ENCODE measurements at regions not wholly inside any gene's neighbourhood (a gene's known extent, or its start where the extent isn't known, plus 50 kb on each side); places are given as distances from the start of the nearest gene placed in this dataset.
"Not testable (repeated sequence)": the region's sequence is repeated elsewhere in the genome, so short reads cannot be mapped to it uniquely, and the experiment has no call there.

DNA sequence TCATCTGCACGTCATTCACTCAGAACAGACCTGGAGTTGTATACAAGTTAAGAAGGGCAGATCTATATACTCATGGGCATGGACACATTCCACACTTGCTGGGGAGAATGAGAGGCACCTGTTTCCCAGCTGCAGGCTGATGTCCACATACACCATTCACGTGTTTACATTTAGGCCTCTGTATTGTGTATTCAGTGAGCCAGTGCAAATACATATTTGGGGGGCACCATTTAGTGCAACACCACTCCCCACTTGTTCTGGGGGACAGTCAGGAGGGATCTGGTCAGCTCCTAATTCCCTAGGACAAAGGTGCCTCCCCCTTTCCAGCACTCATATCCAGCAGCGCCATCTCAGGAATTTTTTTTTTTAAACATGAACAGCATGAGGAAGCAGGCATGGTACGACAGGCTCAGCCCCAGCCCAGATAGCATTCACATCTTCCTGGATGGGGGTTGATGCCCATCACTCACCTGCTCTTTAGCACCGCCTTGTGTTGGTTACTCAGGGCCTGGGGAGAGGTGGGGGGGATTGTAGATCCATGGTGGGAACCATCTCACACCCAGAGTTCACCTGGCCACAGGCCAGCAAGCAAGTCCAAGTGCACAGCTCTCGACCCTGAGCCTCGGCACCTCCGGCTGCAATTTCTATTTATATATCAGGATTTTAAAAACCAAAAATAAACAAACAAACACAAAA lies 56.9 kb upstream of the ZNF254 start:
- ATAC-seq: no peak
- DNase-seq: no peak
- Mint-ChIP-seq H3K9me3 (ENCODE audit: insufficient read depth) (no peaks in the 10 kb centered on the region), H3K4me1 (ENCODE audit: low read depth) (peaks cover 16% of the 10 kb centered on the region), H3K27me3 (ENCODE audit: low read depth) (no peaks in the 10 kb centered on the region), H3K4me3 (no peak overlapping the region), H3K36me3 (ENCODE audit: low read depth) (peaks cover 11% of the 10 kb centered on the region), H3K27ac (no peak overlapping the region)
- POLR2A ChIA-PET: no interaction called here
- CTCF ChIA-PET: no interaction called here

DNA sequence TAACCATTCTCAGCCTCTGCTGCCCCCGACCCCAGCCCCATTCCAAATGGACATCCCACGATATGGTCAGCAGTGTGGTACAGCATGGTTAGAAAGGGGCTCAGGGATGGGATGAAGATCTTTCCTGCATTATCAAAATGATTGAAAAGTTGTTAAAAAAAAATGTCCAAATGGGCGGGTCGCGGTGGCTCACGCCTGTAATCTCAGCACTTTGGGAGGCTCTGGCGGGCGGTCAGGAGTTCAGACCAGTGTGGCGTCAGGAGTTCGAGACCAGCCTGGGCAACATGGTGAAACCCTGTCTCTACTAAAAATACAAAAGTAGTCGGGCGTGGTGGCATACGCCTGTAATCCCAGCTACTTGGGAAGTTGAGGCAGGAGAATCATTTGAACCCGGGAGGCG lies 54.3 kb upstream of the ZNF254 start:
- Mint-ChIP-seq H3K9me3 (ENCODE audit: insufficient read depth) (no peaks in the 10 kb centered on the region), H3K27me3 (ENCODE audit: low read depth) (no peaks in the 10 kb centered on the region), H3K27ac (peak overlapping the region; percentile 98), H3K4me3 (peak overlapping the region; percentile 99), H3K36me3 (ENCODE audit: low read depth) (peaks cover 31% of the 10 kb centered on the region), H3K4me1 (ENCODE audit: low read depth) (peaks cover 21% of the 10 kb centered on the region)
- no peak for DNase-seq
- ATAC-seq: no peak
- ChIA-PET CTCF (interaction anchor here (1.8 kb wide), 1 partner anchor 12 kb away, joined by 4 read pairs; no protein-coding TSS in a partner anchor), POLR2A (interaction anchor here (1.3 to 2.4 kb wide), 5 partner anchors 16 to 783 kb away, joined by 3 to 39 read pairs (median 5); partner anchors contain the start of genes ZNF254, ZNF724 and ZNF726)

DNA sequence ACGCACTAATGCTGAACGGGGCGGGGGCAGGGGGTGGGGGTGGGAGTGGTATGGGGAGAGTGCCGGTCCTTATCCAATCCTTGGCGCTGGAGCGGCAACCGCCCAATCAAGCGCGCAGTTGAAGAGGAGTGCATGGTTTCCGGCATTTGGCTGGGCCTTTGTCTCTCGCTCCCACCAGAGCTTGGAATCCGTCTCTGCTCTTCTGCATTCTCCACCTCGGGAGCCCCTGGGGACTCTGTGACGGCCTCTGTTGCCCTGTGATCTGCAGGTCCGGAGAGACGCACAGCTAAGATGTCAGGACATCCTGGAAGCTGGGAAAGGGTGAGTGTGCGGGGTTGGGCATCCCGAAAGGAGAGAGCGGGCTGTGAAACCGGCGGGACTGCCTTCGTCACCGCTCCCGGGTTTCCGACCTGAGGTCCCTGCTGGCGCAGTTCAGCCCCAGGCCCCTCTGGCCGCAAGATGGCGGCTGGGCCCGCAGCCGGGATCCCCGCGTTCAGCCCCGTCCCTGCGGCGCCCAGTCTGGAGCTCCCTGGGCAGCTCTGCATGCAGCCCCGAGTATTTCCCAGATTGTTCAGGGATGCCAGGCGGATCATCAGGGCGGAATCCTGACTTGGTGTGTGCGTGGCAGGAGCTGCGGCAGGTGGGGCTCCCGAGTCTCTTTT lies 53.6 kb upstream of the ZNF254 start:
- Mint-ChIP-seq H3K27me3 (ENCODE audit: low read depth) (no peaks in the 10 kb centered on the region), H3K9me3 (ENCODE audit: insufficient read depth) (no peaks in the 10 kb centered on the region), H3K36me3 (ENCODE audit: low read depth) (peaks cover 37% of the 10 kb centered on the region), H3K27ac (peak overlapping the region; percentile 98), H3K4me3 (peak overlapping the region; percentile 99), H3K4me1 (ENCODE audit: low read depth) (peaks cover 21% of the 10 kb centered on the region)
- POLR2A ChIA-PET: interaction anchor here (1.3 to 2.4 kb wide), 7 partner anchors 9 to 784 kb away, joined by 3 to 39 read pairs (median 5); partner anchors contain the start of genes ZNF254, ZNF724 and ZNF726
- peak; percentile 99 for ATAC-seq
- CTCF ChIA-PET: interaction anchor here (1.0 to 2.0 kb wide), 5 partner anchors 11 to 124 kb away, joined by 3 to 5 read pairs (median 4); partner anchors contain the start of gene ZNF254
- DNase-seq: peak; percentile 88

DNA sequence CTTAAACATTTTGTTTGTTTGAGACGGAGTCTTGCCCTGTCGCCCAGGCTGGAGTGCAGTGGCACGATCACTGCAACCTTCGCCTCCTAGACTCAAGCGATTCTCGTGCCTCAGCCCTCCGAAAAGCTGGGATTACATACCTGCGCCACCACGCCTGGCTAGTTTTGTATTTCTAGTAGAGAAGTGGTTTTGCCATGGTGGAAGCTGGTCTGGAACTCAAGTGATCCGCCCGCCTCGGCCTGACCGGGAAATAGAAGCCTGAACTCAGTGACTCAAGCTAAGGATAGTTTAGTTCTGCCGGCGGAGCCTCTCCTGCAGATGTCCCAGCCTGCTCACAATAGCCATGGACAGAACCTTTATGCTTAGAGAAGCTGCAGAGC lies 53.0 kb upstream of the ZNF254 start:
- peak; percentile 52 for DNase-seq
- CTCF ChIA-PET: interaction anchor here (1.0 to 2.0 kb wide), 5 partner anchors 11 to 123 kb away, joined by 3 to 5 read pairs (median 4); partner anchors contain the start of gene ZNF254
- Mint-ChIP-seq H3K27ac (peak overlapping the region; percentile 98), H3K4me3 (peak overlapping the region; percentile 99), H3K9me3 (ENCODE audit: insufficient read depth) (no peaks in the 10 kb centered on the region), H3K4me1 (ENCODE audit: low read depth) (peaks cover 21% of the 10 kb centered on the region), H3K36me3 (ENCODE audit: low read depth) (peaks cover 42% of the 10 kb centered on the region), H3K27me3 (ENCODE audit: low read depth) (no peaks in the 10 kb centered on the region)
- peak; percentile 49 for ATAC-seq
- POLR2A ChIA-PET: interaction anchor here (0.6 to 2.4 kb wide), 9 partner anchors 9 to 784 kb away, joined by 3 to 39 read pairs (median 4); partner anchors contain the start of genes ZNF254, ZNF724 and ZNF726

DNA sequence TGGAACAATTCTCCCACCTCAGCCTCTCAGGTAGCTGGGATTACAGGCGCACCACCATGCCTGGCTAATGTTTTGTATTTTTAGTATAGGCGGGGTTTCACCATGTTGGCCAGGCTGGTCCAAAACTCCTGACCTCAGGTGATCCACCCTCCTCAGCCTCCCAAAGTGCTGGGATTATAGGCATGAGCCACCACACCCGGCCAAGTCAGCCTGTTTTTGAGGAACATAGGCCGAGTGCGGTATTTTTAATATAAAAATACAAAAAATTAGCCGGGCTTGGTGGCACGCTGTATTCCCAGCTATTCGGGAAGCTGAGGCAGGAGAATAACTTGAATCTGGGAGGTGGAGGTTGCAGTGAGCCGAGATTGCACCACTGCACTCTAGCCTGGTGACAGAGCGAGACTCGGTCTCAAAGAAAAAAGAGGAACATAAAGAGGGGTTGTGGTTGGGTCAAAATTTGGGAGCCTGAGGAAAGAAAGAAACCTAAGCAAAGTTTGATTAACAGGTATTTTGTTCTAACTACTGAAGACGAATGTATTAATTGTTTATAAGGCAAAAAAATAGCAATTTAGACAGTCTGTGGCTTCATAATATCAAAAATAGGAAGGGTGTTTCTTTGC lies 51.6 kb upstream of the ZNF254 start:
- not testable (repeated sequence) for DNase-seq; ATAC-seq; H3K9me3 Mint-ChIP-seq (ENCODE audit: insufficient read depth); H3K27me3 Mint-ChIP-seq (ENCODE audit: low read depth); H3K4me3 Mint-ChIP-seq; H3K27ac Mint-ChIP-seq
- H3K4me1 Mint-ChIP-seq (ENCODE audit: low read depth): peaks cover 21% of the 10 kb centered on the region
- CTCF ChIA-PET: interaction anchor here (2.0 kb wide), 1 partner anchor 51 kb away, joined by 5 read pairs; the partner anchor contains the start of gene ZNF254
- POLR2A ChIA-PET: interaction anchor here (0.7 kb wide), 1 partner anchor 478 kb away, joined by 5 read pairs; no protein-coding TSS in a partner anchor
- peaks cover 53% of the 10 kb centered on the region for H3K36me3 Mint-ChIP-seq (ENCODE audit: low read depth)

Data from activated CD8-positive, alpha-beta T cell treated with anti-CD3 and anti-CD28 coated beads, Interleukin-2, amount 10 ng/mL, durations not matched to agents 7 days and 5 days (primary cell).